HL-60 (cell line): ENCODE measurements at regions not wholly inside any gene's neighbourhood (a gene's known extent, or its start where the extent isn't known, plus 50 kb on each side); places are given as distances from the start of the nearest gene placed in this dataset.

ENCODE experiments used
- CTCF ChIP-seq: IDR thresholded peaks from one replicate; pipeline ENCODE4 v1.5.1; 2011; ENCODE audit warnings: low read length, control low read depth, inconsistent platforms; ENCODE audit not compliant: insufficient read depth
- GABPA ChIP-seq: IDR thresholded peaks from 2 replicates; pipeline ENCODE4 v1.6.1; 2012; ENCODE audit warnings: low read depth

GRCh38 chr10:117663750-117664149 is 121.2 kb downstream of the EMX2 start:
- no peak for TF ChIP-seq CTCF
- no peak for TF ChIP-seq GABPA
